Activated T-helper 1 cell treated with anti-CD3 and anti-CD28 coated beads, Interleukin-12 subunit alpha, Interleukin-12 subunit beta, Interleukin-2, Interleukin-4 antibody, amounts not matched to agents 30 ng/mL and 10 ng/mL and 1 ng/mL, durations not matched to agents 14 hours and 24 hours and 36 hours (primary cell): ENCODE measurements at regions not wholly inside any gene's neighbourhood (a gene's known extent, or its start where the extent isn't known, plus 50 kb on each side); places are given as distances from the start of the nearest gene placed in this dataset.

Experiments
- DNase-seq: peaks from one replicate; pipeline ENCODE4 v3.0.0; 2021; ENCODE audit warnings: low spot score
- H3K27ac Mint-ChIP-seq: one replicate; pipeline ENCODE4 v1.8.0; 2021; ENCODE audit warnings: mild to moderate bottlenecking, mixed read lengths
- H3K27me3 Mint-ChIP-seq: one replicate; pipeline ENCODE4 v1.8.0; 2022; ENCODE audit warnings: mild to moderate bottlenecking, moderate library complexity, mixed read lengths; ENCODE audit not compliant: insufficient read depth
- H3K36me3 Mint-ChIP-seq: one replicate; pipeline ENCODE4 v1.8.0; 2021; ENCODE audit warnings: low read depth, mixed read lengths
- H3K4me1 Mint-ChIP-seq: one replicate; pipeline ENCODE4 v1.8.0; 2021; ENCODE audit warnings: low read depth, mixed read lengths
- H3K4me3 Mint-ChIP-seq: one replicate; pipeline ENCODE4 v1.8.0; 2021; ENCODE audit warnings: mild to moderate bottlenecking, moderate library complexity, mixed read lengths
- H3K9me3 Mint-ChIP-seq: one replicate; pipeline ENCODE4 v1.8.0; 2021; ENCODE audit warnings: mixed read lengths
- intact Hi-C: fragments of 100-400 bp; cut with micrococcal nuclease; formaldehyde crosslinking; loops from one replicate; pipeline ENCODE4 v1.15.1; 2024

DNA sequence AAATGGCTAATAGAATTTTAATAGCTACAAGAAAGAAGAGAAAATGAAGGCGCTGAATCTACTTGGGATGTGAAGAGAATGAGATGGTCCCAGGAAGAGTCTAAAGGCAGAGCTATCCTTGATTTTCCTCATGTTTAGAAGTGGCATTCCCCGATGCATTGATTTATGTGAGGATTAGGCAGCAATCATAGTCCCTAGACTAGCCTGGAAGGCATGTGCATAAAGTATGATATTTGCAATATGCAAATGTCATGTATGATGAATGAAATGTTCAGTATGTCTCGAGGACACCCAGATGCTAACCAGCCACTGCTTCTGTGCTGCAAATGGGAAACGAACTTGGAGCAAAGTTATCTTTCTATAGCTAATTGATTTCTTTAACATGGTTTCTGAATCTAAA, 641.5 kb upstream of the PLXNA2 start:
- no peak for DNase-seq
- H3K4me3 Mint-ChIP-seq, result no peak overlapping the region
- no peaks in the 10 kb centered on the region for H3K9me3 Mint-ChIP-seq
- no peaks in the 10 kb centered on the region for H3K4me1 Mint-ChIP-seq
- no peaks in the 10 kb centered on the region for H3K27me3 Mint-ChIP-seq
- no peaks in the 10 kb centered on the region for H3K36me3 Mint-ChIP-seq
- H3K27ac Mint-ChIP-seq, result no peak overlapping the region
- intact Hi-C loops, result no loop called here

DNA sequence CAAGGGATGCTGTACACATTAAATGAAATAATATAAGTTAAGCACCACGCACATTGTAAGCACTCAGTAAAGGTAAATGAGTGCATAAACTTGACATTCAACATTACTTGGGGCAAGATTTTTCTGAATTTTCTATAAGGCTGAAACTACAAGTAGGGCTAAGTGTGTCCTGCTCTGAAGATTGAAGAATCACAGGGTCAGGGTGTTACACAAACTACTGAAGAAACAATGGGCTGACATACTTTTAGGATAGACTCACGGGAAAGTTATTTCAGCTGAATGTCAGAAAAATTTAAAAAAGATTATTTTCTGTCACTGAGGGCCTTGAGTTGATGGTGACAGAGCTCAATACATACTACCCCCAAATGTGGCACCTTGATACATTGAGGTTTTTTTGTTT, 644.2 kb upstream of the PLXNA2 start:
- no peak overlapping the region for H3K4me3 Mint-ChIP-seq
- intact Hi-C loops, result no loop called here
- H3K4me1 Mint-ChIP-seq, result no peaks in the 10 kb centered on the region
- no peak overlapping the region for H3K27ac Mint-ChIP-seq
- H3K9me3 Mint-ChIP-seq, result no peaks in the 10 kb centered on the region
- no peaks in the 10 kb centered on the region for H3K36me3 Mint-ChIP-seq
- no peaks in the 10 kb centered on the region for H3K27me3 Mint-ChIP-seq
- DNase-seq, result no peak

DNA sequence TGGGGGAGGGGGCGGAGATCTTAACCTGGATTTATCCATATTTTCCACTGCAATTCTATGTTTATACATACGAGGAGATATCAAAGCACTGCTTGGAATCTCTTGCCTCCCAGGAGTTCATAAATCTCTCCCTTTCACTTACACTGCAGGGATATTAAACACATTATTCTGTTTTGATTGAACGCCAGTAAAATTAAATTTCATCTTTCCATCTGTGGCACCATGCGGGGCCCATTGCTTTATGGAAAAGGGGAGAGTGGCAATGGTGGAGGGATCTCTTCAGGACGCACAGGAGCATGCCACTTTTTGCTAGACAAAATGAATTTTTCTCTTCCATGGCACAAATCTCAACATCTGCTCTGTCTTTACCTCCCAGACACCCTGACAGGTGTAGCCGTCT, 648.0 kb upstream of the PLXNA2 start:
- Mint-ChIP-seq H3K27me3 (no peaks in the 10 kb centered on the region), H3K9me3 (no peaks in the 10 kb centered on the region), H3K36me3 (no peaks in the 10 kb centered on the region), H3K4me3 (no peak overlapping the region), H3K27ac (no peak overlapping the region), H3K4me1 (no peaks in the 10 kb centered on the region)
- intact Hi-C loops, result no loop called here
- DNase-seq, result no peak

DNA sequence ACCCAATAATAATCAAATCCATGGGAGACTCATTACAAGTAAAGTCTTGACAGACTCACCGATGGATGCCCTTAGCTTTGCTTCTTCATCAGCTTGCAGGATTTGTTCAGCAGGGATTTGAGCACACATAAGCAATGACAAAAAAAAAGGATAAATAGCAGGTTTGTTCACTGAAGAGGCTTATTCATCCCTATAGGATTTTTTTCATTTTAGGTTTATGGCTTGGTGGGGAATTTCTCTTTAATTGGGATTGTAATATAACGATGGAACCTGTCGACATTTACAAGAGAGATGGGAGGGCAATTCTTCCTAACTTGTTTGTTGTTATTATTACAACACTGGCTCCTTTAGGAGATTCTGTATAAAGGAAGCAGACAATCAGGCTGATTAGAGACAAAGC, 649.1 kb upstream of the PLXNA2 start:
- H3K9me3 Mint-ChIP-seq, result no peaks in the 10 kb centered on the region
- H3K27me3 Mint-ChIP-seq, result no peaks in the 10 kb centered on the region
- H3K4me3 Mint-ChIP-seq, result no peak overlapping the region
- no peak for DNase-seq
- no peak overlapping the region for H3K27ac Mint-ChIP-seq
- H3K4me1 Mint-ChIP-seq, result no peaks in the 10 kb centered on the region
- intact Hi-C loops, result no loop called here
- H3K36me3 Mint-ChIP-seq, result no peaks in the 10 kb centered on the region

DNA sequence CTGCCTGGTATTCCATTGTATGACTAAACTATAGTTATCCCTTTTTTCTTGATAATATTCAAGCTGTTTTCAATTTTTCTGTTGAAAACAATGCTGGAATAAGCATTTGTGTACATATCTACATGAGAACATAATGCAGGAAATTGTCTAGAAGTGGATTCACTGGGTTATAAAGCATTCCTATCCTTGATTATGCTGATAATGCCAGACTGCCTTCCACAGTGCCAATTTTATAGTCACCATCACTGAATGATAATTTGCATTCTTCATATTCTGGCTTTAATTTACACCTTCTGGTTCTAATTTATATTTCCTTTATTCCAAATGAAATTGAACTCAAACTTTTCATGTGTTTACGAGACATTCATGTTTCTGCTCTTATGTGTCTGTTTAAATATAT, 651.0 kb upstream of the PLXNA2 start:
- H3K27me3 Mint-ChIP-seq, result no peaks in the 10 kb centered on the region
- no peak overlapping the region for H3K27ac Mint-ChIP-seq
- intact Hi-C loops, result no loop called here
- H3K36me3 Mint-ChIP-seq, result no peaks in the 10 kb centered on the region
- DNase-seq, result no peak
- H3K4me1 Mint-ChIP-seq, result no peaks in the 10 kb centered on the region
- H3K4me3 Mint-ChIP-seq, result no peak overlapping the region
- no peaks in the 10 kb centered on the region for H3K9me3 Mint-ChIP-seq

DNA sequence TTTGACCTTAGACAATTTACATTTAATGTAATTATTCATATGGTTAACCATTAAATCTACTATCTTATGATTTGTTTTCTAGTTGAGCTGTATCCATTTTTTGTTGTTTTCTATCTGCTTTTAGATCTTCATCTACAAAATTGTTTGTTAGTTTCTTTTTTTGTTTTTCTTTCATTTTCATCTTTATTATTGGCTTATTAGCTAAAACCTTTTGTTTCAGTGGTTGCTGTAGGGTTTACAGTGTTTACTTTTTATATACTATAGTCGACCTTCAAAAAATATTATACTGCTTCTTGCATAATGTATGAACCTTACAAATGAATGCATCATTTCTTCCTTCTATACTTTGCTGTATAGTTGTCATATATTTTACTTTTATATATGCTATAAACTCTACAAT, 651.6 kb upstream of the PLXNA2 start:
- Mint-ChIP-seq H3K4me1 (no peaks in the 10 kb centered on the region), H3K27me3 (no peaks in the 10 kb centered on the region), H3K27ac (no peak overlapping the region), H3K9me3 (no peaks in the 10 kb centered on the region), H3K36me3 (no peaks in the 10 kb centered on the region), H3K4me3 (no peak overlapping the region)
- DNase-seq, result no peak
- intact Hi-C loops, result no loop called here

DNA sequence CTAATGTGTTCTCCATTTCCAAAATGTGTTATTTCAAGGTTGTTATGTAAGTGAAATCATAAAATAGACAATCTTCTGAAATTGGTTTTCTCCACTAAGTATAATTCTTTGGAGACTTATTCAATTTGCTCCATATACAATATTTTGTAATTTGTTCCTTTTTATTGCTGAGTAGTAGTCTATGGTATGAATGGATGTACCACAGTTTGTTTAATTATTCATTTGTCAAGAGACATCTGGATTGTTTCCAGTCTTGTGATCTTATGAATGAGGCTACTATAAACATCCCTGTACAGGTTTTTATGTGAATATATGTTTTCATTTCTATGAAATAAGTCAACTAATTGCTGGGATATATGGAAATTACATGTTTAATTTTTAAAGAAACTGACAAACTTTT, 652.6 kb upstream of the PLXNA2 start:
- no peaks in the 10 kb centered on the region for H3K36me3 Mint-ChIP-seq
- DNase-seq, result no peak
- H3K4me3 Mint-ChIP-seq, result no peak overlapping the region
- no peaks in the 10 kb centered on the region for H3K27me3 Mint-ChIP-seq
- H3K9me3 Mint-ChIP-seq, result no peaks in the 10 kb centered on the region
- no peak overlapping the region for H3K27ac Mint-ChIP-seq
- H3K4me1 Mint-ChIP-seq, result no peaks in the 10 kb centered on the region
- intact Hi-C loops, result no loop called here

DNA sequence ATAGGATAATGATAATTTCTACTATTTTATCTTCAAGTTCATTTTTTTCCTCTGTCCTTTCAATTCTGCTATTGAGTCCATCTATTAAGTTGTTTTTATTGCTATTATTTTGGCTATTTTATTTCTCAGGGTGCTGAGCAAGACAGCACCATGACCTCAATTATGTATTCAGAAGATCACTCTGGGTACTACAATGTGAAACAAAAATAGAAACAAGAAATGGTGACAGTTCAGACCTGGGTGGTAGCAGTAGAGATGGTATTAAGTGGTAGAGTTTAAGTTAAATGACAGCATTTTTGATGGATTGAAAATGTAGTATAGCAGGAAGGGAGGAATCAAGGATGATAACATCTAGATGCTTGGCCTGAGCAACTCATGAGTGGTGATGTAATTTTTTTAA, 655.3 kb upstream of the PLXNA2 start:
- Mint-ChIP-seq H3K4me1 (no peaks in the 10 kb centered on the region), H3K27me3 (no peaks in the 10 kb centered on the region), H3K27ac (no peak overlapping the region), H3K4me3 (no peak overlapping the region), H3K9me3 (no peaks in the 10 kb centered on the region), H3K36me3 (no peaks in the 10 kb centered on the region)
- intact Hi-C loops, result no loop called here
- DNase-seq, result no peak

DNA sequence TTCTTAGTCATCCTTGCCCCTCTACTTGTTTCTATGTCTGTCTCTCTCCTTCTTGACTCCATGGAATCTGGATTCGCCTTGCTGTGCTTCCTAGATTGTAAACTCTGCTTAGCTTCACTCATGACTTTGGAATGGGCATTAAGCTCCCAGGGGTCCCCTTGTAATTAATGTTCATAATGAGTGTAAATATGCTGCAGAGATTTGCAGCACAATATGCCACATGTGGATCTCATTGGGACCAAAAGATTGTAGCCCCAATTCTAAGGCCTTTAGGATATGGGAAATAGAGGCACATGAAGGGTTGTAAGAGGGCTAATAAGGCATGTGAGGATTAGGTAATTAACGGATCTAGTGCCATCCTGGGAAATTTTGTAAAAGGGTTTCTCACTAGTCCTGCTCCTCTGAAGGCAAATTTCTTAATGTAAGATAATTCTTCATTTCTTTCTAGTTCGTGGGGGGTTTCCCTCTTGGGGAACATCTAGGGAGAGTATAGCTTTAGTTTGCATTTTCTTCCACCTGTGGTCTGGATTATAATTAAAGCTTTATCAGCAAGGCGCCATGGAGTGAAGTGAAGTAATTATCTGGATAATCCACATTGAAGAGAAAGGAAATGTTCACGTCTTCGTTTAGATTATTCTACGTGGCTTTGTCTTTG, 659.2 kb upstream of the PLXNA2 start:
- H3K9me3 Mint-ChIP-seq, result no peaks in the 10 kb centered on the region
- no peak overlapping the region for H3K4me3 Mint-ChIP-seq

DNA sequence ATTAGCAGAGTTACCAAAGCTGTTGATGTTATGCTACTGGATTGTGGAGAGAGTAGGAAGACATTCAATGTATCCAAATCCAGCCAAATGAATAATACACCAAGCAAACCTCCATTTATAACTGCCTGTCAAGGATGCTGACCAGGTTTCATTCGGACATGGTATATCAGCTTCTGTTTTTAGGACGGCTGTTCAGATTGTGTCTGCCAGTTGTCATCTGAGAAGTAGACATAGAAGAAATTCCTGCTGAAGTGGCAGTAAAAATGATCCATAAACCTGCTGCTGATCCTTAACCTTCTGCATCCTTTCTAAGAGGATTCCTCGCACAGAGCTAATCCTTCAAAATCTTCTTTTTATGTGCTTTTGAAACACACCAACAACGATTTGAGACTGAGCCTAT, 663.6 kb upstream of the PLXNA2 start:
- no peak overlapping the region for H3K4me3 Mint-ChIP-seq
- no peak for DNase-seq
- intact Hi-C loops, result no loop called here
- H3K4me1 Mint-ChIP-seq, result no peaks in the 10 kb centered on the region
- H3K27me3 Mint-ChIP-seq, result no peaks in the 10 kb centered on the region
- H3K9me3 Mint-ChIP-seq, result no peaks in the 10 kb centered on the region
- no peak overlapping the region for H3K27ac Mint-ChIP-seq
- H3K36me3 Mint-ChIP-seq, result no peaks in the 10 kb centered on the region

More for the DNA sequence above, 659.2 kb upstream of the PLXNA2 start:
- Mint-ChIP-seq H3K27ac (no peak overlapping the region), H3K4me1 (no peaks in the 10 kb centered on the region), H3K36me3 (no peaks in the 10 kb centered on the region), H3K27me3 (no peaks in the 10 kb centered on the region)
- DNase-seq, result no peak
- intact Hi-C loops, result no loop called here

DNA sequence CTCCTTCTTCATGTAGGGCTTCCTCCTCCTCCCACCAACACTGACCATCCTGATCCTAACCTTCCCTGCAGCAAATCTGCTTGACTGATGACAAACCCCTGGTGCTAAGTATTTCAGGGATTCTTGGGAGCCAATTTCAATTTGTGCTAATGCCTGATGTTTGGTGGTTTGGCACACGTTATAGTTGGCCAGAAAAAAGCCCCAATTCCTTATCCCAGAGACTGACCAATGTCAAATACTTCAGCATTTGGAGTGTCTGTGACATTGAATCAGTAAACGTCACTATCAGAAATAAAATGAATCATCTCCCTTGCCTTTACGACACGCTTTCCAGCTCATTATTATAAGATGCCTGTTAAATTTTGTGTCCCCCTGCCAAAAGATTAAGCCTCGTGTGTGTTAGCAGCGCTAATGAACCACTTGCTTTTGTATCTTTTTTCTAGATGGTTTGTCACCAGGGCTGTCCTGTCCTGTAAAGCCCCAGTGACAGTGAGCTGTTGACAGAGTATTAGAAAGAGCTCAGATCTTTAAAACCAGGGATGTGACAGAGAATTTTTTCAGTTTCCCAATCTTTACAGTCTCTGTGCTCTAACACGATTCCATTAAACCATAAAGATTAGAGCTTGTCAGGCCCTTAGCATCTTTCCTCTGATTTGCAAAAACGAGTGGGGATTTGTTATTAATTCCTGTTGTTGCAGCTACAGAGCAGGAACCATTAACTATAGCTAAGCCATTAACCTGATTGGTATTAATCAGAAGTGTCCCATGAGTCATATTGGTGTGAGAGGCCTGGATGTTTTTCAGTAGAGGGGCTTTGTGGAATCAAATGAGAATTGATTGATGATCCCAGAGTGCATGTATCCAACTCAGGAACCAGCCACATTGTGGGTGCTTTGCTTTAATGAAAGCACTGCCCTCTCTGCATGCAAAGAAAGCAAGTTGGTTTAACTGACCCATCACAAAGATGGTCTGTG, 665.1 kb upstream of the PLXNA2 start:
- Mint-ChIP-seq H3K36me3 (no peaks in the 10 kb centered on the region), H3K4me3 (no peak overlapping the region), H3K27ac (no peak overlapping the region), H3K27me3 (no peaks in the 10 kb centered on the region), H3K4me1 (no peaks in the 10 kb centered on the region), H3K9me3 (no peaks in the 10 kb centered on the region)
- DNase-seq, result no peak
- intact Hi-C loops, result no loop called here

DNA sequence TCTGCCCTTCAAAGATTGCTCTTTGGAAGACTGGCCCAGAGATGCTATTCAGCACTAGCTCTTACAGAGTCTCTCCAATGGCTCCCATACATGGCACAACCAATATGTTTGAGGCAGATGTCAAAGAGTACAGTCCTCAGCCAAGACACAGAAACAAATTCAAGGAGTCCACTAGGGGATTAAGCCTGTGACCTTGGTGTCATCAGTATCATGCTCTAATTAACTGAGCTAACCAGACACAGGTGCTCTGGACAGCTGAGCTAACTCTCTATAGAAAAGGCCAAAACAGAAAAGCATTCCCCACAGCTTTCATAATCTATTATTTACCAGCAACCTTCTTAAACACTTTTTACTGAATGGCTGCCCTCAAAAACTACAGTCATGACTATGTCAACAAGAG, 666.0 kb upstream of the PLXNA2 start:
- Mint-ChIP-seq H3K9me3 (no peaks in the 10 kb centered on the region), H3K4me3 (no peak overlapping the region), H3K27ac (no peak overlapping the region), H3K36me3 (no peaks in the 10 kb centered on the region), H3K27me3 (no peaks in the 10 kb centered on the region), H3K4me1 (no peaks in the 10 kb centered on the region)
- DNase-seq, result no peak
- intact Hi-C loops, result no loop called here

DNA sequence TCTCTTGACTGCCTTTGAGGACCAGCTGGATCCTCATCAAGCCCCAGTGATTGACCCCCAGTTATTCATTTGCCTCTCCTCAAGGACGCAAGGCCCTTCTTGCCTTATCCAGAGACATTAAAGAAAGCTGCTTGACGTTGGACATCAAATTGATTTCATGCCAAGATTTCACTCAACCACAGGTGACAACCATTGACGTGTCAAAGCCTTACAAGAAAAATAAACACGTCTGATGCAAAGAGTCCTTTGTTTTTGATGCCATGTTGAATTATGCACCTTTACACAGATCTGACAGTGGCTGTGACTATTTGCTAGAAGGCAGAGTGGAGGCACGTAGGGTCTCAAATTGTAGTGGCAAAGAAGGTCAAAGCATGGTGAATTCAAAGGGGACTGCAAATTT, 666.2 kb upstream of the CAMK1G start:
- H3K27ac Mint-ChIP-seq, result no peak overlapping the region
- no peak for DNase-seq
- H3K9me3 Mint-ChIP-seq, result no peaks in the 10 kb centered on the region

More for the DNA sequence above, 666.2 kb upstream of the CAMK1G start:
- H3K36me3 Mint-ChIP-seq, result no peaks in the 10 kb centered on the region
- no peaks in the 10 kb centered on the region for H3K27me3 Mint-ChIP-seq
- no peaks in the 10 kb centered on the region for H3K4me1 Mint-ChIP-seq
- no peak overlapping the region for H3K4me3 Mint-ChIP-seq
- intact Hi-C loops, result no loop called here
